Lower leg skin (tissue), 3 donors: ENCODE measurements at regions not wholly inside any gene's neighbourhood (a gene's known extent, or its start where the extent isn't known, plus 50 kb on each side); places are given as distances from the start of the nearest gene placed in this dataset.

Experiments used
- CTCF ChIP-seq, 3 donors: fragments of 450-650 bp; IDR thresholded peaks; one replicate each; pipeline ENCODE4 v1.5.1; 2016; ENCODE audit warnings: antibody characterized with exemption in 3 of 3, mild to moderate bottlenecking in 3 of 3, moderate library complexity in 2 of 3
- POLR2A ChIP-seq, 2 donors: fragments of 450-650 bp; IDR thresholded peaks; one replicate each; pipeline ENCODE4 v1.6.1; 2016 to 2017; ENCODE audit warnings: antibody characterized with exemption in 2 of 2, mild to moderate bottlenecking in 1 of 2, moderate library complexity in 1 of 2

GRCh38 chr1:199561334-199561733 is 466.2 kb upstream of the NR5A2 start:
- TF ChIP-seq POLR2A (IDR thresholded peaks at IDR 0.05) (no peak), CTCF (IDR thresholded peaks at IDR 0.05) (no peak)
